Posterior cingulate gyrus (tissue), 11 donors: ENCODE measurements at regions not wholly inside any gene's neighbourhood (a gene's known extent, or its start where the extent isn't known, plus 50 kb on each side); places are given as distances from the start of the nearest gene placed in this dataset.

Experiments
- DNase-seq, 10 donors: peaks; one replicate each; pipeline versions ENCODE4 v3.0.0 to v3.0.0-alpha.2; 2020 to 2021; ENCODE audit warnings: mixed read lengths in 3 of 10
- intact Hi-C: fragments of 100-400 bp; cut with DNase I; formaldehyde crosslinking; loops from one replicate; pipeline ENCODE4 v1.15.1; 2023

- intact Hi-C loops, result no loop called here
- DNase-seq, result no peak
These were observed 585.5 kb downstream of the INHBA start for GRCh38 chr7:41117431-41117830.

- DNase-seq, result no peak
- intact Hi-C loops, result no loop called here
These were observed 586.1 kb downstream of the INHBA start for GRCh38 chr7:41116817-41117216.

- intact Hi-C loops, result no loop called here
These were observed 586.6 kb downstream of the INHBA start for GRCh38 chr7:41116337-41116736.

DNA sequence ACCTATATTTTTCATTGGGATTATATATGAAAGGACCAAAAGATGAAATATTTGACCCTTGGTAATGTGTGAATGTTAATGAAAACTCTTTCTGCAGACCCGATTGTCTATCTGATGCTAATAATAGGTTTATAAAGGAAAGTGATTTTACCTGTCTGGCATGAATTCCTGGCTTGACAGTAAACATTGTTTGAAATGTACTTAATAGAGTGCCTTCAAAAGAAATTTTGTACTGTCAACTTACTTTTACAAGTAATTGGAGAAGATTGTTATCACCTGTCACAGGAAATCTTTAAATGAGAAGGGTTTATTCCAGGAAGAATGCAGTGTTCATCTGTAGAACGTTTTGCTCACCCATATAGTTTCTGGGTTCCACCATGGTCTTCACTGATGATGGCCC is 588.2 kb downstream of the INHBA start:
- no peak for DNase-seq
- intact Hi-C loops, result no loop called here

More at GRCh38 chr7:41116337-41116736, 586.6 kb downstream of the INHBA start:
- DNase-seq, result no peak

- DNase-seq, result no peak
These were observed 588.8 kb downstream of the INHBA start for GRCh38 chr7:41114131-41114530.

GRCh38 chr7:41113719-41114118 is 589.2 kb downstream of the INHBA start:
- intact Hi-C loops, result no loop called here
- DNase-seq, result no peak

More at GRCh38 chr7:41114131-41114530, 588.8 kb downstream of the INHBA start:
- intact Hi-C loops, result no loop called here

- intact Hi-C loops, result no loop called here
- DNase-seq, result no peak
These were observed 592.7 kb downstream of the INHBA start for GRCh38 chr7:41110186-41110585.

- no peak for DNase-seq
- intact Hi-C loops, result no loop called here
These were observed 594.1 kb downstream of the INHBA start for GRCh38 chr7:41108821-41109220.

DNA sequence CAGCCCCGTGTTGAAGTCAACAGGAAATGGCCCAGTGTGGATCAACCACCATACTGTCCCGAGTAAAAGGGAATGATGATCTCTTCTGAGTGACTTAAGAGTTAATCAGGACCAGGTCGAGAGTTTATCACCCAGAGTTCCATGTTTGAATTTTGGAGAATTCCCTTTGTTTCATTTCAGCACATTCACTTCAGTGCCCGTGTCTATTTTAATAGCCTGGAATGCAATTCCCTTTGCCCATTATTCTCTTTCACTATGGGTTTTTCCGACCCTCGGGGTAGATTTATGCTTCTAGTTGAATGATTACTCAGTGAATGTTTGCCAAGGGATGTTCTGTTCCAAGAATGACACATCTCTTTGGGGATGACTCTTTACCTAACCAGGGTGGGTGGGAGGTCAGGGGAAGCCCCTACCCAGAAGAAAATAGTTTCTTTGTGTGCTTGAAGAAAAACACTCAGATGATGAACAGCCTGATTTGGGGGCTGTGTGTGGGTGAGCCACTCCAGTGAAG is 594.9 kb downstream of the INHBA start:
- intact Hi-C loops, result no loop called here

DNA sequence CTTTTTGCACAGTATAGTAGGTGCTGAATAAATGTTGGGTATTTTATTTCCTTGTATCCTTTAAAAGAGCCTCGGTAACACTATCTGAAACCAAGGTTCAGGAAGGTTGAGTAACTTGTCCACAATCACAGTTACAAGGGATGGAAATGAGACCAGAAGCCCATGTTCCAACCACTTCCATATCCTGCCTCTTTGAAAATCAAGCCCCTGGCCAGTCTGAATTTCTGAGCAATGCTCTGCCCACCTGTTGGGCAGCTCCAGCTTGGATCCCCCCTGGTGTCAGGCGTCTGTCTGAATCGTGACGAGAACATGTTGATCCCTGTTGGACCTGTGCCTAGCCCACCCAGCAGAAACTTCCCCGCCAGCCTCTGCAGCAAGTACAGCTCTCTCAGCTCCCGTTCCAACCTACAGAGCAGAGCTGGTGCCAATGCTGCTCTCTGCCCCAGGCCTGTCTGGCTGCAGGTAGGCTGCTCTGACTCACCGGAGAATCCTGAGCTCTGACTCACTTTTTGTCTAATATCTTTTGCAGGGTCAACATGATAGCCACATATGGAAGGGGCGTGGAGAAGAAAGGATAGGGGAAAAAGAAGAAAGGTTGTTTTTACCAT is 595.5 kb downstream of the INHBA start:
- DNase-seq, result peak in 1 of 10 donors; percentile 69
- intact Hi-C loops, result no loop called here

More for the DNA sequence above, 594.9 kb downstream of the INHBA start:
- no peak for DNase-seq

DNA sequence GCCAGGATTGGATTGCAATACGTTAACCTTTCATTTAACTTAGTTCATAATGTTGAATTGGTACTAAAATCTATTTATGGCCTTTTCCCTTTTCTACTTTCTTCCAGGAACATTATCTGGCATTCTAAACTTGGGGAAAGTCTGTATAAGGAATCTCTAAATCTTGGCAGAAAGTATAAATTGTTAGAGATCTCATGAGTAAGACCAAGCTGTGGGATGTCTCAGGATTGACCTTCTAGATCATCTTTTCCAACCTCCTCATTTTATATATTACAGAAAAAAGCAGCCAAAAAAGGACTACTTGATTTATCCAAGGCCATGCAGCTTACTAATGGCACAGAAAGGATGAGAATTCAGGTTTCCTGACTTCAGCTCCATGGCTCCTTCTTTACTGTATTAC is 598.3 kb downstream of the INHBA start:
- intact Hi-C loops, result no loop called here
- DNase-seq, result no peak

GRCh38 chr7:41103331-41103730 is 599.6 kb downstream of the INHBA start:
- intact Hi-C loops, result no loop called here
- DNase-seq, result no peak

DNA sequence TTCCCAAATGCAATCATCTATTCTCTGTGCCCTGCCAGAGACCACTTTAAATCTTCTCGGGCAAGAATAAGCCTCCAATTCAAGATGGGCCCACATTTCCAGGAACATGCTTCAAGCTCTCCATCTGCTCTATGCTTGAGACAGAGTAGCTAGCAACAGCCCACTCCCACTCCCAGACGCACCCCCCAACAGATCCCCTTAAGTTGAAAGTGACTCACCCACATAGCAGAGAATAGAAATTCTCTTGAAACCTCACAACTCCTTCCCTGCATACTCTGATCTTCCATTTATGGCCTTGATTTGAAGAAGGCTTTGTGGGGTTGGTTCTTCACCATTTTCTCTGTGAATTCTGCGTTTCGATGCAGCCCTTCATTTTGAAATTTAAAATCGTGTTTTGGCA is 604.0 kb downstream of the INHBA start:
- intact Hi-C loops, result no loop called here
- no peak for DNase-seq

GRCh38 chr7:41098402-41098801 is 604.5 kb downstream of the INHBA start:
- intact Hi-C loops, result no loop called here
- DNase-seq, result no peak

DNA sequence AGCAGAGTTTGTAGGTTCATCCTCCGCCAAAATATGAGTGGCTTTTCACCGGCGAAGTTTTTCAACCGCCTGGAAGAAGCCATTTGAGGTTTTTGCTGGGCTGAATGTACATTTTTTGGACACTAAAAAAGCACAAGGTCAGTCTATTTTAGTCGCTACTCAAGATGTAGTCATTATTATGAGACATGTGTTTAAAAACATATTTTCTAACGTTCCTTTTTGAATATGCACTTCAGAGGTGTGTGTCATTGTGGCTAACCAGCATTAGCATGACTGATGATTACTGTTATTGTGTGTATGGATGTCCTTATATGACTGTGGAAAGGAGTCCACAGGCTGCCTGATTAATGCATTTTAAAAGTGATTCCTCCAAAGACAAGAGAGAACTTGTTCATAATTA is 605.4 kb downstream of the INHBA start:
- DNase-seq, result no peak
- intact Hi-C loops, result no loop called here

- intact Hi-C loops, result no loop called here
- no peak for DNase-seq
These were observed 606.0 kb downstream of the INHBA start for GRCh38 chr7:41096917-41097316.

DNA sequence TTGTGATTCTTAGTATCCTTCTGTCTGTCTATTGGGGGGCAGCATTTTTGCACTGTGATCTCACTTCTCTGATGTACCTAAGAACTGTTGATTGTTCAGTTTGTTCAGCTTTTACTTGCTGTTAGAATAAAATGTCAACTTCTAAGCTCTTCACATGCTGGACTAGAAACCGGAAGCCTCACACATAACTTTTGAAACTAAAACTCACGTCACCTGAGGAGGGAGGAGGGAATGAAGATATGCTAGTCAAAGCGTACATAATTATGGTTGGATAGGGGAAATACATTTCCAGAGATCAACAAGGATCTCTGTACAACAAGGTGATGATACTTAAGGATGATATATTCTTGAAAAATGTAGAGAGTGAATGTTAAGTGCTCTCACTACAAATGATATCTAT is 609.7 kb downstream of the INHBA start:
- intact Hi-C loops, result no loop called here

GRCh38 chr7:41085244-41085643 is 617.6 kb downstream of the INHBA start:
- intact Hi-C loops, result no loop called here
- DNase-seq, result no peak

More for the DNA sequence above, 609.7 kb downstream of the INHBA start:
- no peak for DNase-seq

- intact Hi-C loops, result no loop called here
- DNase-seq, result no peak
These were observed 618.5 kb downstream of the INHBA start for GRCh38 chr7:41084381-41084780.

- intact Hi-C loops, result no loop called here
- DNase-seq, result no peak
These were observed 633.3 kb downstream of the INHBA start for GRCh38 chr7:41069635-41070034.

DNA sequence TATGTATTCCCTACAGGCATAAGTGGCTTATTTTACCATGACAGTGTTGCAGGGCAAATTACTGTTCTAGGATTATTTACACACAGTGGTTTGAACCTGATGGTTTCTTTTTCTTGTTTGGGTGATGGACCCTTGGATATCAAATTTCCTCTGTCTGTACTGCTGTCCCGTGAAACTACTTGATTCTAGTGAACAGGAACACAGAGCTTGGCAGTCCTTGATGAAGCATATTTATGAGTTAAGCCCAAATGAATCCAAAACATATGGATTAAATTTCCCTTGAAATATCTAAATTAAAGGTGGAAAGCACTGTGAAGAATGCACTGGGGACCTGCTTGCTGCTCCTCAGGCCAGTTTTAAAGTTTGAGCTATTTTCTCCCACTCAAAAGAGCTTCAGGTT is 635.3 kb downstream of the INHBA start:
- intact Hi-C loops, result no loop called here
- DNase-seq, result no peak

- intact Hi-C loops, result no loop called here
- no peak for DNase-seq
These were observed 637.2 kb downstream of the INHBA start for GRCh38 chr7:41065663-41066062.

DNA sequence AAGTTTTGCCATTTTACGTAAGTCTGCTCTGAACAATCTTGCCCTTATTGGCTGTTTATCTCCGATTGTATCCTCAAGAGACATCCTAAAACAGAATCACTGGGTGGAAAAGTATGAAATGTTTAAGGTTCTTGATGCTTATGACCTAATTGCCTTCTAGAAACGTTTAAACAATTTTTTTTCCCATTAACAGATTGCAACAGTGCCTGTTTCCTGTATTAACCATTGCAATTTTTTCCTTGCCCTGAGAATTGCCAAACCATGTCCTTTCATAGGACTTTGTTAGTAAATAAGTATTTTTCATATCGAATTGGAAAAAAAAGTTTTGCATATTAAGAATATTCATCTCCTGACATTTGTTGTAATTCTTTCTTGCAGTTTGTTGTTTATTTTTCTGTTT is 639.8 kb downstream of the INHBA start:
- intact Hi-C loops, result no loop called here
- no peak for DNase-seq
